ENCODE measurements at regions not wholly inside any gene's neighbourhood (a gene's known extent, or its start where the extent isn't known, plus 50 kb on each side); places are given as distances from the start of the nearest gene placed in this dataset.

GRCh38 chr3:152978152-152978551 lies 143.2 kb downstream of the P2RY1 start:
- no peak for DNase-seq (ENCODE audit: low spot score)
- no peaks in the 10 kb centered on the region for H3K4me1 ChIP-seq
- H3K27ac ChIP-seq, result no peak overlapping the region
- no peak overlapping the region for H3K4me3 ChIP-seq
- no peaks in the 10 kb centered on the region for H3K9me3 ChIP-seq
- H3K27me3 ChIP-seq, result no peaks in the 10 kb centered on the region
- no peaks in the 10 kb centered on the region for H3K36me3 ChIP-seq
- TF ChIP-seq CTCF (IDR thresholded peaks at IDR 0.05), result no peak

GRCh38 chr3:152997526-152997925 lies 162.6 kb downstream of the P2RY1 start:
- no peaks in the 10 kb centered on the region for H3K27me3 ChIP-seq
- no peak for DNase-seq (ENCODE audit: low spot score)
- H3K27ac ChIP-seq, result no peak overlapping the region
- no peaks in the 10 kb centered on the region for H3K36me3 ChIP-seq
- H3K4me3 ChIP-seq, result no peak overlapping the region
- TF ChIP-seq CTCF (IDR thresholded peaks at IDR 0.05), result no peak
- H3K4me1 ChIP-seq, result no peaks in the 10 kb centered on the region
- no peaks in the 10 kb centered on the region for H3K9me3 ChIP-seq

- no peak overlapping the region for H3K27ac ChIP-seq
- no peaks in the 10 kb centered on the region for H3K4me1 ChIP-seq
- TF ChIP-seq CTCF (IDR thresholded peaks at IDR 0.05), result no peak
- H3K36me3 ChIP-seq, result no peaks in the 10 kb centered on the region
- no peak overlapping the region for H3K4me3 ChIP-seq
- DNase-seq (ENCODE audit: low spot score), result no peak
- H3K9me3 ChIP-seq, result no peaks in the 10 kb centered on the region
- H3K27me3 ChIP-seq, result no peaks in the 10 kb centered on the region
These were observed 163.4 kb upstream of the RAP2B start for GRCh38 chr3:152998591-152998990.

- Histone ChIP-seq H3K4me3 (no peak overlapping the region), H3K27ac (no peak overlapping the region), H3K36me3 (no peaks in the 10 kb centered on the region), H3K27me3 (no peaks in the 10 kb centered on the region), H3K9me3 (no peaks in the 10 kb centered on the region), H3K4me1 (no peaks in the 10 kb centered on the region)
- TF ChIP-seq CTCF (IDR thresholded peaks at IDR 0.05), result no peak
- DNase-seq (ENCODE audit: low spot score), result no peak
These were observed 161.7 kb upstream of the RAP2B start for GRCh38 chr3:153000325-153000724.

GRCh38 chr3:153001210-153002078 lies 160.6 kb upstream of the RAP2B start:
- H3K9me3 ChIP-seq, result no peaks in the 10 kb centered on the region
- no peaks in the 10 kb centered on the region for H3K27me3 ChIP-seq
- no peak overlapping the region for H3K27ac ChIP-seq
- no peaks in the 10 kb centered on the region for H3K4me1 ChIP-seq
- H3K4me3 ChIP-seq, result no peak overlapping the region
- TF ChIP-seq CTCF (IDR thresholded peaks at IDR 0.05), result no peak
- no peak for DNase-seq (ENCODE audit: low spot score)
- no peaks in the 10 kb centered on the region for H3K36me3 ChIP-seq

- Histone ChIP-seq H3K36me3 (no peaks in the 10 kb centered on the region), H3K9me3 (no peaks in the 10 kb centered on the region), H3K4me3 (no peak overlapping the region), H3K27me3 (no peaks in the 10 kb centered on the region), H3K27ac (no peak overlapping the region), H3K4me1 (no peaks in the 10 kb centered on the region)
- TF ChIP-seq CTCF (IDR thresholded peaks at IDR 0.05), result no peak
- no peak for DNase-seq (ENCODE audit: low spot score)
These were observed 158.6 kb upstream of the RAP2B start for GRCh38 chr3:153003441-153003840.

Data from right atrium auricular region (tissue), 2 donors.